Pancreas (tissue), 10 donors: ENCODE measurements at regions not wholly inside any gene's neighbourhood (a gene's known extent, or its start where the extent isn't known, plus 50 kb on each side); places are given as distances from the start of the nearest gene placed in this dataset.

Experiments used
- ATAC-seq, 4 donors: fragments of 200-7000 bp; cut with Tn5 transposase; one replicate each; pipeline versions ENCODE4 v1.8.0 to v1.9.1; 2020; ENCODE audit warnings: mild to moderate bottlenecking in 4 of 4, moderate library complexity in 4 of 4
- DNase-seq, 6 donors: peaks; one replicate each; pipeline ENCODE4 v3.0.0-alpha.2; 2020
- FAIRE-seq: peaks from 2 replicates; lab custom pipeline; 2012; peaks lifted over from hg19 to GRCh38; lab: Jason Lieb, UNC
- H3K27ac ChIP-seq, 4 donors: fragments of 200-600 bp; sonication (generic); 1 replicate in 3 of 4; 2 replicates in 1 of 4; pipeline versions ENCODE4 v1.5.0 to v1.8.0; 2020
- H3K27me3 ChIP-seq, 4 donors: fragments of 200-600 bp; one replicate each; pipeline ENCODE4 v1.8.0; 2021
- H3K36me3 ChIP-seq, 3 donors: fragments of 200-600 bp; sonication (generic) in 1 of 3; one replicate each; pipeline versions ENCODE4 v1.5.0 to v1.8.0; 2020 to 2021
- H3K4me1 ChIP-seq, 3 donors: fragments of 200-600 bp; one replicate each; pipeline ENCODE4 v1.8.0; 2021
- H3K4me3 ChIP-seq, 4 donors: fragments of 200-600 bp; sonication (generic) in 2 of 4; one replicate each; pipeline versions ENCODE4 v1.5.0 to v1.8.0; 2020 to 2021
- H3K9me3 ChIP-seq, 4 donors: fragments of 200-600 bp; one replicate each; pipeline ENCODE4 v1.8.0; 2021
- CTCF ChIP-seq, 4 donors: fragments of 200-600 bp; sonication (generic) in 3 of 4; IDR thresholded peaks; one replicate each; pipeline versions ENCODE4 v1.5.0 to v1.8.0; 2021; ENCODE audit warnings: antibody characterized with exemption in 4 of 4
- WGBS, 2 donors: extraction: QIAGEN DNeasy Blood & Tissue Kit; methylation state at CpG; one replicate each; pipeline ENCODE4 v1.1.7; 2013; 5-methylcytosine and 5-hydroxymethylcytosine counted together
- intact Hi-C, 3 donors: fragments of 100-400 bp; cut with DNase I; formaldehyde crosslinking; loops; one replicate each; pipeline versions ENCODE4 v1.11.1 to v1.14.2; 2022
- donor health status: healthy with polysubstance abuse.
- donor health status: DM: no; HTN: no; CAD: no; lungs with moderate emphysema.
- donor health status: DM: no; HTN: no; CAD: no.
- donor health status: control.
- donor health status: control.
- donor health status: Bipolar disorder and iron deficiency.
- donor health status: DM: yes; HTN: yes; CAD: no.
- donor health status: DM: no; HTN: no; CAD: no.
- donor health status: DM: no; HTN: no; CAD: no.
- donor health status: DM: yes; HTN: yes; CAD: no.

- Histone ChIP-seq H3K4me3 (no peak overlapping the region), H3K36me3 (no peaks in the 10 kb centered on the region), H3K4me1 (no peaks in the 10 kb centered on the region), H3K27ac (no peak overlapping the region), H3K27me3 (no peaks in the 10 kb centered on the region), H3K9me3 (no peaks in the 10 kb centered on the region)
- FAIRE-seq (no peak), DNase-seq (peak in 1 of 6 donors; percentile 26), ATAC-seq (no peak)
- WGBS, 2 donors: 72 to 88% methylated on average over 22 of the region's 22 CpGs
- intact Hi-C loops: no loop called here
- TF ChIP-seq CTCF (IDR thresholded peaks at IDR 0.05): no peak
Measured at GRCh38 chr22:48609279-48609865, 1218.3 kb downstream of the BRD1 start.

- TF ChIP-seq CTCF (IDR thresholded peaks at IDR 0.05): no peak
- intact Hi-C loops: no loop called here
- ATAC-seq (no peak), FAIRE-seq (no peak), DNase-seq (no peak)
- H3K27ac ChIP-seq: no peak overlapping the region
- 62 to 67% methylated on average over 23 of the region's 23 CpGs for WGBS, 2 donors
- no peaks in the 10 kb centered on the region for H3K9me3 ChIP-seq
- H3K36me3 ChIP-seq: no peaks in the 10 kb centered on the region
- no peak overlapping the region for H3K4me3 ChIP-seq
- no peaks in the 10 kb centered on the region for H3K4me1 ChIP-seq
- H3K27me3 ChIP-seq: no peaks in the 10 kb centered on the region
Measured at GRCh38 chr22:48607901-48608662, 1219.6 kb downstream of the BRD1 start.

- H3K4me1 ChIP-seq: no peaks in the 10 kb centered on the region
- ATAC-seq (no peak), FAIRE-seq (no peak), DNase-seq (no peak)
- no peaks in the 10 kb centered on the region for H3K9me3 ChIP-seq
- H3K36me3 ChIP-seq: no peaks in the 10 kb centered on the region
- intact Hi-C loops: no loop called here
- H3K27me3 ChIP-seq: no peaks in the 10 kb centered on the region
- no peak for TF ChIP-seq CTCF (IDR thresholded peaks at IDR 0.05)
- H3K27ac ChIP-seq: no peak overlapping the region
- H3K4me3 ChIP-seq: no peak overlapping the region
- WGBS, 2 donors: 78 to 90% methylated on average over 16 of the region's 16 CpGs
Measured at GRCh38 chr22:48606684-48607307, 1220.9 kb downstream of the BRD1 start.

- Histone ChIP-seq H3K36me3 (no peaks in the 10 kb centered on the region), H3K27me3 (no peaks in the 10 kb centered on the region), H3K4me3 (no peak overlapping the region), H3K4me1 (no peaks in the 10 kb centered on the region), H3K27ac (no peak overlapping the region), H3K9me3 (no peaks in the 10 kb centered on the region)
- FAIRE-seq (no peak), ATAC-seq (peak in 1 of 4 donors; percentile 83), DNase-seq (peak in 3 of 6 donors; percentile 16 to 34 (median 28))
- WGBS, 2 donors: 58 to 67% methylated on average over 13 of the region's 13 CpGs
- TF ChIP-seq CTCF (IDR thresholded peaks at IDR 0.05): no peak
- intact Hi-C loops: no loop called here
Measured at GRCh38 chr22:48605856-48606481, 1221.7 kb downstream of the BRD1 start.
